ENCODE measurements at regions not wholly inside any gene's neighbourhood (a gene's known extent, or its start where the extent isn't known, plus 50 kb on each side); places are given as distances from the start of the nearest gene placed in this dataset.

DNA sequence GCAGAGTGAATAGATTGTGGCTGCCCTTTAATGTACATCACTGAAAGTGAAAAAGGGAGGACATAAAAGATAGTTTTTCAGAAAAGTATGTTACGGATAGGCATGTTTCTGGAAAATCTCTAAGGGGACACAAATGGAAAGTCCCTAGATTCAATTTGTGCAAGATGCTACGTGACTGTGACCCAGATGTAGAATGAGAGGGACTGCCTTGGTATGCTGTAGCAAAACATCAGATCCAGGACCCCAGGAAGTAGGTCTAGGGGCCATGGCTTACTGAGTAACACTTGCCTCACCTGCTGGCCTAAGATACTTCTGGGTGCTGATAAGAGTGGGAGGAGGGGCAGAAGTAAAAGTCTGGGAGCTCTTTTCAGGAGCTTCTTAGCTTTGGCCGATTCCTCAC lies 191.2 kb upstream of the PHYHIPL start:
- Histone ChIP-seq H4K20me1 (ENCODE audit: insufficient read depth, low read length) (no peaks in the 10 kb centered on the region), H3K4me2 (ENCODE audit: low read depth, low read length) (no peak overlapping the region), H3K56ac (ENCODE audit: extremely low read depth, insufficient read depth, low read length) (no peak overlapping the region), H2BK20ac (ENCODE audit: low read depth, low read length) (no peak overlapping the region), H3K79me1 (ENCODE audit: low read depth in 1 of 2, low read length in 2 of 2) (no peaks in the 10 kb centered on the region), H2BK5ac (ENCODE audit: low read depth, low read length, poor library complexity, severe bottlenecking) (no peak overlapping the region), H2AK5ac (ENCODE audit: low read depth, low read length) (no peak overlapping the region), H3K4me3 (ENCODE audit: insufficient read depth, low read depth, low read length) (no peak overlapping the region), H3K4ac (ENCODE audit: low read depth, low read length) (no peak overlapping the region), H3K4me1 (ENCODE audit: control insufficient read depth, insufficient read depth, low read length) (no peaks in the 10 kb centered on the region), H3K9ac (ENCODE audit: low read depth, low read length) (no peak overlapping the region), H3K14ac (replicated peaks; ENCODE audit: low read depth, low read length) (no peak overlapping the region), H4K5ac (ENCODE audit: low read depth, low read length) (no peak overlapping the region), H3K18ac (ENCODE audit: low read depth, low read length) (no peak overlapping the region), H4K8ac (ENCODE audit: low read depth in 2 of 2, low read length in 2 of 2) (no peak overlapping the region), H3K23ac (ENCODE audit: low read depth, low read length) (no peak overlapping the region), H3K27me3 (ENCODE audit: control insufficient read depth, insufficient read depth, low read length) (peaks cover 7% of the 10 kb centered on the region), H2AFZ (replicated peaks; ENCODE audit: low read length, poor library complexity) (no peak overlapping the region), H3K9me3 (ENCODE audit: control insufficient read depth, insufficient read depth, low read length) (no peaks in the 10 kb centered on the region), H4K91ac (ENCODE audit: insufficient read depth, low read depth, low read length) (no peak overlapping the region), H2AK9ac (replicated peaks; ENCODE audit: low read depth, low read length, poor library complexity) (no peak overlapping the region), H2BK120ac (ENCODE audit: low read depth, low read length) (no peak overlapping the region), H2BK15ac (ENCODE audit: low read depth, low read length) (no peak overlapping the region), H3K36me3 (ENCODE audit: control insufficient read depth, insufficient read depth, low read length) (no peaks in the 10 kb centered on the region), H3K27ac (ENCODE audit: insufficient read depth, low read length) (no peak overlapping the region), H3K9me1 (ENCODE audit: insufficient read depth, low read length) (no peaks in the 10 kb centered on the region)
- no TSS peak for BruUV-seq (replicated peaks)
- dilution Hi-C loops (cut with HindIII; ENCODE audit: low sequenced_read_pairs, unreplicated experiment) (no loop called here), in situ Hi-C loops (cut with MboI; ENCODE audit: low sequenced_read_pairs) (no loop called here), intact Hi-C loops (cut with micrococcal nuclease) (no loop called here)
- POLR2A ChIA-PET (ENCODE audit: unreplicated experiment) = no interaction called here
- CTCF ChIA-PET = no interaction called here
- ATAC-seq (ENCODE audit: low read depth) = no peak
- WGBS, 2 experiments (ENCODE audit: extremely low coverage in 2 of 2, insufficient read length in 1 of 2) = 51% methylated on average over 2 of the region's 3 CpGs; no CpG with 5 or more reads in 1 of the 2 experiments
- TF ChIP-seq POLR2A (IDR thresholded peaks at IDR 0.05; ENCODE audit: low read depth, low read length) = no peak
- no peak for DNase-seq
